ENCODE measurements at regions not wholly inside any gene's neighbourhood (a gene's known extent, or its start where the extent isn't known, plus 50 kb on each side); places are given as distances from the start of the nearest gene placed in this dataset.

GRCh38 chr5:36367524-36367923 is 65.8 kb upstream of the RANBP3L start:
- H3K9me2 ChIP-seq (replicated peaks; ENCODE audit: insufficient read depth, low read length) = no peaks in the 10 kb centered on the region
- no peaks in the 10 kb centered on the region for H4K20me1 ChIP-seq (ENCODE audit: insufficient read depth, low read length)
- no peaks in the 10 kb centered on the region for H3K79me2 ChIP-seq (ENCODE audit: low read length)
- H3K4me1 ChIP-seq (ENCODE audit: low read length) = no peaks in the 10 kb centered on the region
- DNase-seq = no peak
- H2AFZ ChIP-seq (ENCODE audit: low read length) = no peak overlapping the region
- no peak overlapping the region for H3K27ac ChIP-seq (ENCODE audit: low read length)
- H3K4me2 ChIP-seq (ENCODE audit: low read depth, low read length) = no peak overlapping the region
- TF ChIP-seq EZH2 (optimal IDR thresholded peaks at IDR 0.05; ENCODE audit: low read depth, low read length) = no peak
- no peak for TF ChIP-seq EZH2phosphoT487 (IDR thresholded peaks at IDR 0.05; ENCODE audit: low read length)
- TF ChIP-seq CTCF (IDR thresholded peaks at IDR 0.05; ENCODE audit: low read length) = no peak
- H3K36me3 ChIP-seq (replicated peaks; ENCODE audit: insufficient read depth, low read length) = no peaks in the 10 kb centered on the region
- H3K27me3 ChIP-seq (replicated peaks; ENCODE audit: insufficient read depth, low read length) = no peaks in the 10 kb centered on the region
- no peak overlapping the region for H3K9ac ChIP-seq (ENCODE audit: low read length)
- H3K9me3 ChIP-seq (replicated peaks; ENCODE audit: insufficient read depth, low read length) = no peaks in the 10 kb centered on the region
- no peak overlapping the region for H3K4me3 ChIP-seq (ENCODE audit: low read length)
- H3F3A ChIP-seq (ENCODE audit: insufficient read depth, low read length) = no peaks in the 10 kb centered on the region

DNA sequence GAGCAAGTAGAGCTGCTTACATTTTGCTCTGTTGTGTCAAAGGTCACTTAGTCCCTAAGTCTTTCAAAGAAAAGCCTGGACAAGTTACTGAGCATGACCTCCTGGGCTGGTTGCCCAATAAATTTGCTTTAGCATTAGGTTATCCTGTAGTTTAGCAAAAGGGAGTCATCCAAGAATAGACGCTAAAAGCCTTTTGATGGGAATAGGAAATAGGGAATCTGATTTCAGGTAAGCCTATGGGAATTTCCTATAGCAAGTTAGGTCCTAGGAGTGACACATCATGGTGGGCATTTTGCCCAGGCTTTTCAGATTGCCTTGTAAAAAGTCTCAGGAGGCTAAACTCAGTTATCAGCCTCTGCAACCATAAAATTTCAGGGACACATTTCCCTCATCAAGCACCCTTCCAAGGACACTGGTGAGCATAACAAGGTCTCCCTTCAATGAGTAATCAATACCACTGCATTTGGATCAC is 67.6 kb upstream of the RANBP3L start:
- TF ChIP-seq EZH2 (optimal IDR thresholded peaks at IDR 0.05; ENCODE audit: low read depth, low read length) = no peak
- no peak for TF ChIP-seq EZH2phosphoT487 (IDR thresholded peaks at IDR 0.05; ENCODE audit: low read length)
- no peak for TF ChIP-seq CTCF (IDR thresholded peaks at IDR 0.05; ENCODE audit: low read length)
- H2AFZ ChIP-seq (ENCODE audit: low read length) = no peak overlapping the region
- no peak overlapping the region for H3K4me2 ChIP-seq (ENCODE audit: low read depth, low read length)
- H3K27ac ChIP-seq (ENCODE audit: low read length) = no peak overlapping the region
- no peak for DNase-seq
- H3K9ac ChIP-seq (ENCODE audit: low read length) = no peak overlapping the region
- no peaks in the 10 kb centered on the region for H3K4me1 ChIP-seq (ENCODE audit: low read length)
- H3K4me3 ChIP-seq (ENCODE audit: low read length) = no peak overlapping the region
- no peaks in the 10 kb centered on the region for H3K36me3 ChIP-seq (replicated peaks; ENCODE audit: insufficient read depth, low read length)
- no peaks in the 10 kb centered on the region for H3K9me2 ChIP-seq (replicated peaks; ENCODE audit: insufficient read depth, low read length)
- no peaks in the 10 kb centered on the region for H3F3A ChIP-seq (ENCODE audit: insufficient read depth, low read length)
- no peaks in the 10 kb centered on the region for H3K79me2 ChIP-seq (ENCODE audit: low read length)
- no peaks in the 10 kb centered on the region for H3K27me3 ChIP-seq (replicated peaks; ENCODE audit: insufficient read depth, low read length)
- H3K9me3 ChIP-seq (replicated peaks; ENCODE audit: insufficient read depth, low read length) = no peaks in the 10 kb centered on the region
- H4K20me1 ChIP-seq (ENCODE audit: insufficient read depth, low read length) = no peaks in the 10 kb centered on the region

- no peak overlapping the region for H2AFZ ChIP-seq (ENCODE audit: low read length)
- TF ChIP-seq CTCF (IDR thresholded peaks at IDR 0.05; ENCODE audit: low read length) (no peak), EZH2phosphoT487 (IDR thresholded peaks at IDR 0.05; ENCODE audit: low read length) (no peak), EZH2 (optimal IDR thresholded peaks at IDR 0.05; ENCODE audit: low read depth, low read length) (no peak)
- no peaks in the 10 kb centered on the region for H3K9me3 ChIP-seq (replicated peaks; ENCODE audit: insufficient read depth, low read length)
- no peak for DNase-seq
- H3K36me3 ChIP-seq (replicated peaks; ENCODE audit: insufficient read depth, low read length) = no peaks in the 10 kb centered on the region
- no peak overlapping the region for H3K4me3 ChIP-seq (ENCODE audit: low read length)
- no peak overlapping the region for H3K27ac ChIP-seq (ENCODE audit: low read length)
- H3K79me2 ChIP-seq (ENCODE audit: low read length) = no peaks in the 10 kb centered on the region
- H3K27me3 ChIP-seq (replicated peaks; ENCODE audit: insufficient read depth, low read length) = no peaks in the 10 kb centered on the region
- H4K20me1 ChIP-seq (ENCODE audit: insufficient read depth, low read length) = no peaks in the 10 kb centered on the region
- no peaks in the 10 kb centered on the region for H3K9me2 ChIP-seq (replicated peaks; ENCODE audit: insufficient read depth, low read length)
- no peak overlapping the region for H3K4me2 ChIP-seq (ENCODE audit: low read depth, low read length)
- no peaks in the 10 kb centered on the region for H3F3A ChIP-seq (ENCODE audit: insufficient read depth, low read length)
- H3K4me1 ChIP-seq (ENCODE audit: low read length) = no peaks in the 10 kb centered on the region
- no peak overlapping the region for H3K9ac ChIP-seq (ENCODE audit: low read length)
Measured at GRCh38 chr5:36370073-36370472, 68.4 kb upstream of the RANBP3L start.
